HAP-1 (cell line): ENCODE measurements at regions not wholly inside any gene's neighbourhood (a gene's known extent, or its start where the extent isn't known, plus 50 kb on each side); places are given as distances from the start of the nearest gene placed in this dataset.

ENCODE experiments used
- DNase-seq, 2 experiments: peaks; one replicate each; pipeline ENCODE4 v3.0.0-alpha.2; 2016 to 2020; ENCODE audit warnings: low spot score in 2 of 2
- H3K27me3 ChIP-seq: fragments of 250-450 bp; sonication (Bioruptor Pico); 2 replicates; pipeline ENCODE4 v1.5.1; 2020; ENCODE audit warnings: low read depth, mild to moderate bottlenecking, moderate library complexity
- H3K36me3 ChIP-seq: fragments of 250-450 bp; sonication (Bioruptor Pico); replicated peaks from 2 replicates; pipeline ENCODE4 v1.5.1; 2020; ENCODE audit warnings: mild to moderate bottlenecking
- H3K4me1 ChIP-seq: fragments of 250-450 bp; sonication (Bioruptor Pico); 2 replicates; pipeline ENCODE4 v1.5.1; 2020; ENCODE audit warnings: mild to moderate bottlenecking
- H3K4me3 ChIP-seq: fragments of 250-450 bp; sonication (Bioruptor Pico); 2 replicates; pipeline ENCODE4 v1.5.1; 2020; ENCODE audit warnings: mild to moderate bottlenecking, moderate library complexity
- H3K9me3 ChIP-seq: fragments of 250-450 bp; sonication (Bioruptor Pico); 2 replicates; pipeline ENCODE4 v1.5.1; 2020; ENCODE audit warnings: mild to moderate bottlenecking, moderate library complexity
- in situ Hi-C: fragments of 300-500 bp; cut with MboI; formaldehyde crosslinking; loops from 3 replicates; pipeline ENCODE4 v1.14.3; 2020; ENCODE audit warnings: low sequenced_read_pairs, inconsistent platforms, mixed read lengths

GRCh38 chr2:204234248-204234647, 297.7 kb downstream of the ICOS start:
- DNase-seq: no peak
- no peak overlapping the region for H3K4me3 ChIP-seq
- H3K36me3 ChIP-seq: no peaks in the 10 kb centered on the region
- H3K27me3 ChIP-seq: peaks cover 54% of the 10 kb centered on the region
- no peaks in the 10 kb centered on the region for H3K9me3 ChIP-seq
- in situ Hi-C loops: no loop called here
- H3K4me1 ChIP-seq: no peaks in the 10 kb centered on the region

GRCh38 chr2:204234879-204235278, 298.3 kb downstream of the ICOS start:
- Histone ChIP-seq H3K9me3 (no peaks in the 10 kb centered on the region), H3K27me3 (peaks cover 48% of the 10 kb centered on the region), H3K4me1 (no peaks in the 10 kb centered on the region), H3K4me3 (no peak overlapping the region), H3K36me3 (no peaks in the 10 kb centered on the region)
- in situ Hi-C loops: no loop called here
- DNase-seq: no peak

GRCh38 chr2:204237416-204237815, 300.9 kb downstream of the ICOS start:
- Histone ChIP-seq H3K36me3 (no peaks in the 10 kb centered on the region), H3K9me3 (no peaks in the 10 kb centered on the region), H3K4me1 (no peaks in the 10 kb centered on the region), H3K4me3 (no peak overlapping the region), H3K27me3 (peaks cover 27% of the 10 kb centered on the region)
- in situ Hi-C loops: no loop called here
- no peak for DNase-seq

- peaks cover 24% of the 10 kb centered on the region for H3K27me3 ChIP-seq
- H3K4me3 ChIP-seq: no peak overlapping the region
- no peak for DNase-seq
- H3K36me3 ChIP-seq: no peaks in the 10 kb centered on the region
- in situ Hi-C loops: no loop called here
- H3K4me1 ChIP-seq: no peaks in the 10 kb centered on the region
- H3K9me3 ChIP-seq: no peaks in the 10 kb centered on the region
Measured at GRCh38 chr2:204239411-204240165, 303.0 kb downstream of the ICOS start.

GRCh38 chr2:204240961-204241360, 304.3 kb upstream of the PARD3B start:
- H3K36me3 ChIP-seq: no peaks in the 10 kb centered on the region
- H3K9me3 ChIP-seq: no peaks in the 10 kb centered on the region
- H3K27me3 ChIP-seq: peaks cover 26% of the 10 kb centered on the region
- no peaks in the 10 kb centered on the region for H3K4me1 ChIP-seq
- no peak overlapping the region for H3K4me3 ChIP-seq
- in situ Hi-C loops: no loop called here
- no peak for DNase-seq

- no peak for DNase-seq
- in situ Hi-C loops: no loop called here
- Histone ChIP-seq H3K36me3 (no peaks in the 10 kb centered on the region), H3K27me3 (peaks cover 17% of the 10 kb centered on the region), H3K4me3 (no peak overlapping the region), H3K9me3 (no peaks in the 10 kb centered on the region), H3K4me1 (no peaks in the 10 kb centered on the region)
Measured at GRCh38 chr2:204249437-204249836, 295.8 kb upstream of the PARD3B start.

- in situ Hi-C loops: no loop called here
- Histone ChIP-seq H3K36me3 (no peaks in the 10 kb centered on the region), H3K4me3 (no peak overlapping the region), H3K4me1 (no peaks in the 10 kb centered on the region), H3K9me3 (no peaks in the 10 kb centered on the region), H3K27me3 (peaks cover 19% of the 10 kb centered on the region)
- no peak for DNase-seq
Measured at GRCh38 chr2:204250692-204251091, 294.6 kb upstream of the PARD3B start.

GRCh38 chr2:204251158-204251997, 293.9 kb upstream of the PARD3B start:
- no peak overlapping the region for H3K4me3 ChIP-seq
- peaks cover 17% of the 10 kb centered on the region for H3K27me3 ChIP-seq
- H3K36me3 ChIP-seq: no peaks in the 10 kb centered on the region
- no peaks in the 10 kb centered on the region for H3K9me3 ChIP-seq
- H3K4me1 ChIP-seq: no peaks in the 10 kb centered on the region
- in situ Hi-C loops: no loop called here
- DNase-seq: no peak

GRCh38 chr2:204251998-204252376, 293.3 kb upstream of the PARD3B start:
- DNase-seq: no peak
- in situ Hi-C loops: no loop called here
- Histone ChIP-seq H3K9me3 (no peaks in the 10 kb centered on the region), H3K4me1 (no peaks in the 10 kb centered on the region), H3K27me3 (peaks cover 19% of the 10 kb centered on the region), H3K4me3 (no peak overlapping the region), H3K36me3 (no peaks in the 10 kb centered on the region)

- Histone ChIP-seq H3K4me1 (no peaks in the 10 kb centered on the region), H3K4me3 (no peak overlapping the region), H3K36me3 (no peaks in the 10 kb centered on the region), H3K27me3 (peaks cover 16% of the 10 kb centered on the region), H3K9me3 (no peaks in the 10 kb centered on the region)
- in situ Hi-C loops: no loop called here
- DNase-seq: no peak
Measured at GRCh38 chr2:204255071-204255470, 290.2 kb upstream of the PARD3B start.

- Histone ChIP-seq H3K4me3 (no peak overlapping the region), H3K4me1 (no peaks in the 10 kb centered on the region), H3K27me3 (peaks cover 16% of the 10 kb centered on the region), H3K36me3 (no peaks in the 10 kb centered on the region), H3K9me3 (no peaks in the 10 kb centered on the region)
- no peak for DNase-seq
- in situ Hi-C loops: no loop called here
Measured at GRCh38 chr2:204255526-204255925, 289.7 kb upstream of the PARD3B start.

GRCh38 chr2:204257781-204258180, 287.5 kb upstream of the PARD3B start:
- Histone ChIP-seq H3K27me3 (peaks cover 16% of the 10 kb centered on the region), H3K9me3 (no peaks in the 10 kb centered on the region), H3K4me3 (no peak overlapping the region), H3K4me1 (no peaks in the 10 kb centered on the region), H3K36me3 (no peaks in the 10 kb centered on the region)
- in situ Hi-C loops: no loop called here
- DNase-seq: no peak

GRCh38 chr2:204258890-204259289, 286.4 kb upstream of the PARD3B start:
- in situ Hi-C loops: no loop called here
- H3K36me3 ChIP-seq: no peaks in the 10 kb centered on the region
- DNase-seq: no peak
- H3K4me3 ChIP-seq: no peak overlapping the region
- peaks cover 14% of the 10 kb centered on the region for H3K27me3 ChIP-seq
- H3K9me3 ChIP-seq: no peaks in the 10 kb centered on the region
- no peaks in the 10 kb centered on the region for H3K4me1 ChIP-seq

- peak; percentile 76 to 81 for DNase-seq
- Histone ChIP-seq H3K36me3 (no peaks in the 10 kb centered on the region), H3K4me1 (no peaks in the 10 kb centered on the region), H3K4me3 (no peak overlapping the region), H3K9me3 (no peaks in the 10 kb centered on the region), H3K27me3 (peaks cover 26% of the 10 kb centered on the region)
- in situ Hi-C loops: no loop called here
Measured at GRCh38 chr2:204260162-204260877, 285.0 kb upstream of the PARD3B start.
